ENCODE measurements at regions not wholly inside any gene's neighbourhood (a gene's known extent, or its start where the extent isn't known, plus 50 kb on each side); places are given as distances from the start of the nearest gene placed in this dataset.

DNA sequence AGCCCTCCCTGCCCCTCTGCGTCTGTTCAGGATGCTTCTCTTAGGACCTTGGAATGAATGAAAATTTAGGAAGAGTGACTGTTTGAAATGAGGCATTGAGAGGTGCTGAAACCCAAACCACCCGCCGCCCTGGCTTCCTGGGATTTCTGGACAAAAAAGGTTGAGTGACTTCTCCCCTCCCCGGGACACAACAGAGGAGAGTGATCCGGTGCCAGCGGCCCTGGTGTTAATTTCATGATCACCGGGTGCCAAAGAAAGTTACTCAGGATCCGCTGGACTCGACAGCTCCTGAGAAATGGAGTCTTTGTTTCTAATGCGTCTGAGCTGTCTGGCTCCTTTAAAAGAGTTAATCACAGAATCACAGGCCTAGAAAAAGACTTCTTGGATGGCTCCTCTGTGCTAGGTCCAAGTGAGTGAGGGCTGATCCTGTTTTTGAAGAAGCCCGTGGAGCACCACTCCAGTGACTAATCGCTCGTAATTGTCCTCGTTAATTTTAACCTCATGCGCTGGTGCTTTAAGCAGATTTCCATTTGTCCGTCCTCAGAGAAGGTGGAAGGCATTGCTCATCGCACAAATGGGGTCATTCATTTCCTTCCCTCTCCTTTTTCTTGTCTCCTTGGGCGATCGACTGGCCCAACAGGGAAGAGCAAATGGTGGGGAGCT lies 144.4 kb upstream of the ZFHX3 start:
- WGBS = 73% methylated on average over 19 of the region's 19 CpGs
- no peak for DNase-seq (ENCODE audit: low spot score in 2 of 2)
- H3K36me3 ChIP-seq = no peaks in the 10 kb centered on the region
- H3K4me3 ChIP-seq = no peak overlapping the region
- H3K9me3 ChIP-seq = no peaks in the 10 kb centered on the region
- TF ChIP-seq POLR2A (IDR thresholded peaks at IDR 0.05) (no peak), CTCF (IDR thresholded peaks at IDR 0.05) (no peak), EP300 (IDR thresholded peaks at IDR 0.05) (no peak), POLR2AphosphoS5 (IDR thresholded peaks at IDR 0.05) (no peak)
- no peak overlapping the region for H3K27ac ChIP-seq
- peaks cover 4% of the 10 kb centered on the region for H3K4me1 ChIP-seq
- H3K27me3 ChIP-seq = peaks cover 22% of the 10 kb centered on the region

GRCh38 chr16:73191660-73192046 lies 143.7 kb upstream of the ZFHX3 start:
- Histone ChIP-seq H3K27ac (no peak overlapping the region), H3K4me3 (no peak overlapping the region), H3K27me3 (peaks cover 22% of the 10 kb centered on the region), H3K9me3 (no peaks in the 10 kb centered on the region), H3K36me3 (no peaks in the 10 kb centered on the region), H3K4me1 (peaks cover 4% of the 10 kb centered on the region)
- 71% methylated on average over 8 of the region's 8 CpGs for WGBS
- TF ChIP-seq POLR2AphosphoS5 (IDR thresholded peaks at IDR 0.05) = no peak
- TF ChIP-seq POLR2A (IDR thresholded peaks at IDR 0.05) = no peak
- no peak for TF ChIP-seq CTCF (IDR thresholded peaks at IDR 0.05)
- no peak for TF ChIP-seq EP300 (IDR thresholded peaks at IDR 0.05)
- no peak for DNase-seq (ENCODE audit: low spot score in 2 of 2)

GRCh38 chr16:73190688-73191659 lies 143.0 kb upstream of the ZFHX3 start:
- Histone ChIP-seq H3K4me1 (peaks cover 4% of the 10 kb centered on the region), H3K9me3 (no peaks in the 10 kb centered on the region), H3K27me3 (peaks cover 22% of the 10 kb centered on the region), H3K36me3 (no peaks in the 10 kb centered on the region), H3K4me3 (no peak overlapping the region), H3K27ac (no peak overlapping the region)
- no peak for TF ChIP-seq POLR2A (IDR thresholded peaks at IDR 0.05)
- no peak for TF ChIP-seq CTCF (IDR thresholded peaks at IDR 0.05)
- TF ChIP-seq EP300 (IDR thresholded peaks at IDR 0.05) = no peak
- no peak for TF ChIP-seq POLR2AphosphoS5 (IDR thresholded peaks at IDR 0.05)
- 80% methylated on average over 19 of the region's 19 CpGs for WGBS
- DNase-seq (ENCODE audit: low spot score in 2 of 2) = no peak

DNA sequence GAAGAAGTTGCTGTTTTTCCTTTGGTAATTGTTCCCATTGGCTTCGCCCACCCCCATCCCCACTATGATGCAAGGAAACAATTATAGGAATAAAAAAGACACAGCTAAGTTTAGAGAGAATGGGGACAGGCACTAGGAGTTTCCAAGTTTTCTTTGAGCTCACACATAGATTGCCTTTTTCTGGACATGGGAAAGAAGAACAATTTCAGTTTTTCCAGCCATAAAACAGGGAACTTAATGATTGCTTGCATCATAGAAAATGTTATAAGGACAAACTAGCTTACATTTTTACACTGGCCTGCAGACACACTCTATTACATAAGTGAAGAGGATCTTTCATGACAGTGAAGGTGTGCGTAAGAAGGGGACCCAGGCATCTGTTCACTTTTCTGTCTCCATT lies 142.3 kb upstream of the ZFHX3 start:
- no peak for DNase-seq (ENCODE audit: low spot score in 2 of 2)

More for the DNA sequence above, 142.3 kb upstream of the ZFHX3 start:
- no peaks in the 10 kb centered on the region for H3K36me3 ChIP-seq
- H3K4me1 ChIP-seq = peaks cover 4% of the 10 kb centered on the region
- no peak overlapping the region for H3K4me3 ChIP-seq
- no peak for TF ChIP-seq CTCF (IDR thresholded peaks at IDR 0.05)
- TF ChIP-seq POLR2AphosphoS5 (IDR thresholded peaks at IDR 0.05) = no peak
- no peak for TF ChIP-seq EP300 (IDR thresholded peaks at IDR 0.05)
- TF ChIP-seq POLR2A (IDR thresholded peaks at IDR 0.05) = no peak
- 48% methylated on average over 2 of the region's 2 CpGs for WGBS
- H3K9me3 ChIP-seq = no peaks in the 10 kb centered on the region
- H3K27me3 ChIP-seq = peaks cover 22% of the 10 kb centered on the region
- H3K27ac ChIP-seq = no peak overlapping the region

Data from suprapubic skin (tissue), 4 donors.